IMR-90 (cell line): ENCODE measurements at regions not wholly inside any gene's neighbourhood (a gene's known extent, or its start where the extent isn't known, plus 50 kb on each side); places are given as distances from the start of the nearest gene placed in this dataset.

Source experiments
- ATAC-seq: fragments of 200-7000 bp; cut with Tn5 transposase; 2 replicates; pipeline ENCODE4 v1.9.1; 2020; ENCODE audit warnings: low read depth, mild to moderate bottlenecking, moderate library complexity
- BruUV-seq: library from RNA; stranded (reverse); fragments of 400-500 nt; replicated peaks from 2 replicates; lab custom pipeline; 2021; lab: Mats Ljungman, UMichigan
- CTCF ChIA-PET: fragments of 300-600 bp; formaldehyde crosslinking; extraction: SDS; loops from one replicate; lab custom pipeline; 2021; ENCODE audit warnings: antibody characterized with exemption; lab: Yijun Ruan, JAX
- POLR2A ChIA-PET: fragments of 300-600 bp; sonication (Branson Sonifier 250); formaldehyde crosslinking; loops from one replicate; lab custom pipeline; 2022; ENCODE audit warnings: antibody characterized with exemption; ENCODE audit not compliant: unreplicated experiment; lab: Charles Lee
- DNase-seq: peaks from one replicate; pipeline ENCODE4 v3.0.0; 2013
- H2AFZ ChIP-seq: replicated peaks from 2 replicates; pipeline ENCODE3; 2013; ENCODE audit warnings: low read length, mild to moderate bottlenecking; ENCODE audit not compliant: poor library complexity
- H2AK5ac ChIP-seq: 2 replicates; pipeline ENCODE4 v1.6.1; 2013; ENCODE audit warnings: low read depth, low read length, inconsistent platforms
- H2AK9ac ChIP-seq: replicated peaks from 2 replicates; pipeline ENCODE3; 2013; ENCODE audit warnings: mild to moderate bottlenecking, low read depth, low read length, moderate library complexity; ENCODE audit not compliant: poor library complexity
- H2BK120ac ChIP-seq: 2 replicates; pipeline ENCODE4 v1.6.1; 2013; ENCODE audit warnings: low read depth, low read length, inconsistent platforms
- H2BK15ac ChIP-seq: 3 replicates; pipeline ENCODE4 v1.6.1; 2013; ENCODE audit warnings: low read depth, low read length, inconsistent platforms
- H2BK20ac ChIP-seq: 2 replicates; pipeline ENCODE4 v1.6.1; 2013; ENCODE audit warnings: low read depth, mild to moderate bottlenecking, inconsistent platforms, low read length, moderate library complexity
- H2BK5ac ChIP-seq: 2 replicates; pipeline ENCODE4 v1.6.1; 2013; ENCODE audit warnings: mild to moderate bottlenecking, low read depth, low read length, inconsistent platforms; ENCODE audit not compliant: poor library complexity, severe bottlenecking
- H3K14ac ChIP-seq: replicated peaks from 2 replicates; pipeline ENCODE4 v1.6.1; 2013; ENCODE audit warnings: low read depth, low read length, inconsistent platforms
- H3K18ac ChIP-seq: 2 replicates; pipeline ENCODE4 v1.6.1; 2013; ENCODE audit warnings: low read depth, low read length, control low read depth
- H3K23ac ChIP-seq: 2 replicates; pipeline ENCODE4 v1.6.1; 2013; ENCODE audit warnings: low read depth, low read length, inconsistent platforms
- H3K27ac ChIP-seq: 2 replicates; pipeline ENCODE4 v1.5.1; 2013; ENCODE audit warnings: mild to moderate bottlenecking, control low read depth, low read length; ENCODE audit not compliant: insufficient read depth
- H3K27me3 ChIP-seq: 2 replicates; pipeline ENCODE4 v1.6.1; 2013; ENCODE audit warnings: low read length; ENCODE audit not compliant: control insufficient read depth, insufficient read depth
- H3K36me3 ChIP-seq: 2 replicates; pipeline ENCODE4 v1.6.1; 2013; ENCODE audit warnings: low read length, mixed read lengths; ENCODE audit not compliant: control insufficient read depth, insufficient read depth
- H3K4ac ChIP-seq: 2 replicates; pipeline ENCODE4 v1.6.1; 2013; ENCODE audit warnings: low read depth, low read length, inconsistent platforms
- H3K4me1 ChIP-seq: 2 replicates; pipeline ENCODE4 v1.6.1; 2013; ENCODE audit warnings: low read length, mixed read lengths; ENCODE audit not compliant: control insufficient read depth, insufficient read depth
- H3K4me2 ChIP-seq: 2 replicates; pipeline ENCODE4 v1.6.1; 2013; ENCODE audit warnings: low read depth, mild to moderate bottlenecking, control low read depth, low read length, moderate library complexity
- H3K4me3 ChIP-seq: 2 replicates; pipeline ENCODE4 v1.5.1; 2013; ENCODE audit warnings: low read depth, mild to moderate bottlenecking, control low read depth, low read length, moderate library complexity; ENCODE audit not compliant: insufficient read depth
- H3K56ac ChIP-seq: 2 replicates; pipeline ENCODE4 v1.6.1; 2013; ENCODE audit warnings: low read length, inconsistent platforms; ENCODE audit not compliant: insufficient read depth; ENCODE audit errors: extremely low read depth
- H3K79me1 ChIP-seq, 2 experiments: 2 replicates each; pipeline ENCODE4 v1.6.1; 2013; ENCODE audit warnings: low read length in 2 of 2, inconsistent platforms in 1 of 2, low read depth in 1 of 2
- H3K9ac ChIP-seq: 2 replicates; pipeline ENCODE4 v1.6.1; 2013; ENCODE audit warnings: low read depth, low read length, control low read depth
- H3K9me1 ChIP-seq: 2 replicates; pipeline ENCODE4 v1.6.1; 2013; ENCODE audit warnings: low read length, inconsistent platforms; ENCODE audit not compliant: insufficient read depth
- H3K9me3 ChIP-seq: 2 replicates; pipeline ENCODE4 v1.6.1; 2013; ENCODE audit warnings: low read length; ENCODE audit not compliant: control insufficient read depth, insufficient read depth
- H4K20me1 ChIP-seq: 2 replicates; pipeline ENCODE4 v1.6.1; 2013; ENCODE audit warnings: low read length, inconsistent platforms; ENCODE audit not compliant: insufficient read depth
- H4K5ac ChIP-seq: 2 replicates; pipeline ENCODE4 v1.6.1; 2013; ENCODE audit warnings: mild to moderate bottlenecking, low read depth, low read length, control low read depth
- H4K8ac ChIP-seq, 2 experiments: 2 replicates each; pipeline ENCODE4 v1.6.1; 2013; ENCODE audit warnings: low read depth in 2 of 2, low read length in 2 of 2, control low read depth in 1 of 2, inconsistent platforms in 1 of 2
- H4K91ac ChIP-seq: 2 replicates; pipeline ENCODE4 v1.6.1; 2013; ENCODE audit warnings: low read depth, low read length, inconsistent platforms; ENCODE audit not compliant: insufficient read depth
- CEBPB ChIP-seq: IDR thresholded peaks from 2 replicates; pipeline ENCODE4 v1.6.1; 2012; ENCODE audit warnings: low read depth, low read length, improper control_type of control experiment
- CHD1 ChIP-seq: IDR thresholded peaks from 2 replicates; pipeline ENCODE4 v1.6.1; 2012; ENCODE audit warnings: low read depth, low read length, improper control_type of control experiment
- CTCF ChIP-seq: conservative IDR thresholded peaks from 2 replicates; pipeline ENCODE4 v1.5.1; 2012; ENCODE audit warnings: mild to moderate bottlenecking, low read depth, low read length, improper control_type of control experiment
- FOS ChIP-seq: fragments of 150-350 bp; IDR thresholded peaks from 2 replicates; pipeline ENCODE4 v1.6.1; 2016; ENCODE audit warnings: low read depth, low read length
- MAFK ChIP-seq: IDR thresholded peaks from 2 replicates; pipeline ENCODE4 v1.6.1; 2012; ENCODE audit warnings: low read depth, low read length, improper control_type of control experiment
- MAZ ChIP-seq: IDR thresholded peaks from 2 replicates; pipeline ENCODE4 v1.6.1; 2012; ENCODE audit warnings: low read depth, mild to moderate bottlenecking, low read length, improper control_type of control experiment, moderate library complexity, borderline replicate concordance
- MXI1 ChIP-seq: IDR thresholded peaks from 2 replicates; pipeline ENCODE4 v1.6.1; 2012; ENCODE audit warnings: low read depth, mild to moderate bottlenecking, low read length, moderate library complexity, borderline replicate concordance
- POLR2A ChIP-seq: IDR thresholded peaks from 2 replicates; pipeline ENCODE4 v1.6.1; 2012; ENCODE audit warnings: mild to moderate bottlenecking, low read depth, low read length
- RCOR1 ChIP-seq: IDR thresholded peaks from 2 replicates; pipeline ENCODE4 v1.6.1; 2012; ENCODE audit warnings: mild to moderate bottlenecking, low read length, improper control_type of control experiment; ENCODE audit not compliant: insufficient replicate concordance
- RFX5 ChIP-seq: IDR thresholded peaks from 2 replicates; pipeline ENCODE4 v1.8.0; 2012; ENCODE audit warnings: low read depth, mild to moderate bottlenecking, low read length, moderate library complexity
- SMC3 ChIP-seq: fragments of 150-350 bp; IDR thresholded peaks from 2 replicates; pipeline ENCODE4 v1.6.1; 2016; ENCODE audit warnings: low read depth, mild to moderate bottlenecking, antibody characterized with exemption, low read length, moderate library complexity
- WGBS, 2 experiments: methylation state at CpG; one replicate each; pipeline versions ENCODE4 v1.1.5 to v1.1.7; 2013; ENCODE audit warnings: missing lambda C conversion rate in 2 of 2; ENCODE audit not compliant: insufficient read length in 1 of 2; ENCODE audit errors: extremely low coverage in 2 of 2; 5-methylcytosine and 5-hydroxymethylcytosine counted together
- dilution Hi-C: fragments of 300-500 bp; cut with HindIII; formaldehyde crosslinking; loops from one replicate; pipeline ENCODE4 v1.14.3; 2018; ENCODE audit warnings: low sequenced_read_pairs; ENCODE audit not compliant: unreplicated experiment
- in situ Hi-C: fragments of 300-500 bp; cut with MboI; formaldehyde crosslinking; loops from 3 replicates; pipeline ENCODE4 v1.14.3; 2019; ENCODE audit warnings: low sequenced_read_pairs, inconsistent platforms, mixed read lengths
- intact Hi-C: fragments of 100-400 bp; cut with micrococcal nuclease; formaldehyde crosslinking; loops from 2 replicates; pipeline ENCODE4 v1.10.0; 2022
- TF ChIP-seq, protein P1 (sequence below): fragments of 150-350 bp; IDR thresholded peaks from 2 replicates; pipeline ENCODE4 v1.6.1; 2017; ENCODE audit warnings: mild to moderate bottlenecking, antibody characterized with exemption, low read length, low read depth
- TF ChIP-seq, protein P2 (sequence below): fragments of 150-350 bp; IDR thresholded peaks from 2 replicates; pipeline ENCODE4 v1.6.1; 2016; ENCODE audit warnings: low read depth, mild to moderate bottlenecking, low read length, moderate library complexity, borderline replicate concordance

DNA sequence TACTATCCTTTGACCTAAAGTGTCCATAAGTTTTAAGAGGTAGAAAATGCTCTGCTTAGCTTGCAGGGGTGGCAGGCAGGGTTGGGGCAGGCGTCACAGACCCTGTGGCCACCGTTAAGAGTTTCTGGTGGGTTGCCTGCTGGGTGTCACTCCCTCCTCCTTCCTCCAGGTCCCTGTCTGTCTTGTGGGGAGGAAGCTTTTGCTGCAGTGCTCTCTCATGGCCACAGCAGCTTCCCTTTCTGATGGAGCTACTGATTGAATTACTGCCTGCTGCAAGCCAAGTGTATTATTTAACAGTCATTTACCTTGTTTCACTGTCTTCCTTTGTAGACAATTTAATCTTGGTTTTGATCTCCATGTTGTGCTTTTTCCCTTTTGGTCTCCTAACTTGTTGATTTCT, 384.6 kb downstream of the IDS start:
- ChIA-PET CTCF (no interaction called here), POLR2A (no interaction called here)

More for the DNA sequence above, 384.6 kb downstream of the IDS start:
- H3K36me3 ChIP-seq = no peaks in the 10 kb centered on the region
- H3K27ac ChIP-seq = no peak overlapping the region
- dilution Hi-C loops (no loop called here), intact Hi-C loops (no loop called here), in situ Hi-C loops (no loop called here)
- no peak overlapping the region for H4K91ac ChIP-seq
- H2BK20ac ChIP-seq = no peak overlapping the region
- H4K20me1 ChIP-seq = no peaks in the 10 kb centered on the region
- no peaks in the 10 kb centered on the region for H3K27me3 ChIP-seq
- H3K9me3 ChIP-seq = peaks cover 4% of the 10 kb centered on the region; the same call in 1 of the 2 replicates
- no peak overlapping the region for H2BK5ac ChIP-seq
- no peak overlapping the region for H3K4me3 ChIP-seq
- H2AFZ ChIP-seq = no peak overlapping the region
- H2AK5ac ChIP-seq = no peak overlapping the region
- no CpG with 5 or more reads among the region's 2 CpGs for WGBS, 2 experiments
- ATAC-seq (no peak), DNase-seq (no peak)
- H3K9me1 ChIP-seq = no peaks in the 10 kb centered on the region
- H3K4me2 ChIP-seq = no peak overlapping the region
- no TSS peak for BruUV-seq
- H4K5ac ChIP-seq = no peak overlapping the region
- H3K23ac ChIP-seq = no peak overlapping the region
- no peak overlapping the region for H3K4ac ChIP-seq
- H2AK9ac ChIP-seq = no peak overlapping the region
- H3K56ac ChIP-seq = no peak overlapping the region
- H3K18ac ChIP-seq = no peak overlapping the region
- no peak overlapping the region for H4K8ac ChIP-seq
- H2BK15ac ChIP-seq = no peak overlapping the region
- no peak overlapping the region for H3K14ac ChIP-seq
- H3K4me1 ChIP-seq = no peaks in the 10 kb centered on the region
- no peaks in the 10 kb centered on the region for H3K79me1 ChIP-seq
- TF ChIP-seq RFX5 = no peak
- no peak for TF ChIP-seq MAFK
- TF ChIP-seq MXI1 = no peak
- TF ChIP-seq MAZ = no peak
- no peak for TF ChIP-seq SMC3
- TF ChIP-seq, protein P1, sequence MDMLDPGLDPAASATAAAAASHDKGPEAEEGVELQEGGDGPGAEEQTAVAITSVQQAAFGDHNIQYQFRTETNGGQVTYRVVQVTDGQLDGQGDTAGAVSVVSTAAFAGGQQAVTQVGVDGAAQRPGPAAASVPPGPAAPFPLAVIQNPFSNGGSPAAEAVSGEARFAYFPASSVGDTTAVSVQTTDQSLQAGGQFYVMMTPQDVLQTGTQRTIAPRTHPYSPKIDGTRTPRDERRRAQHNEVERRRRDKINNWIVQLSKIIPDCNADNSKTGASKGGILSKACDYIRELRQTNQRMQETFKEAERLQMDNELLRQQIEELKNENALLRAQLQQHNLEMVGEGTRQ = no peak
- TF ChIP-seq CHD1 = no peak
- TF ChIP-seq CTCF = no peak
- no peak for TF ChIP-seq CEBPB
- TF ChIP-seq, protein P2, sequence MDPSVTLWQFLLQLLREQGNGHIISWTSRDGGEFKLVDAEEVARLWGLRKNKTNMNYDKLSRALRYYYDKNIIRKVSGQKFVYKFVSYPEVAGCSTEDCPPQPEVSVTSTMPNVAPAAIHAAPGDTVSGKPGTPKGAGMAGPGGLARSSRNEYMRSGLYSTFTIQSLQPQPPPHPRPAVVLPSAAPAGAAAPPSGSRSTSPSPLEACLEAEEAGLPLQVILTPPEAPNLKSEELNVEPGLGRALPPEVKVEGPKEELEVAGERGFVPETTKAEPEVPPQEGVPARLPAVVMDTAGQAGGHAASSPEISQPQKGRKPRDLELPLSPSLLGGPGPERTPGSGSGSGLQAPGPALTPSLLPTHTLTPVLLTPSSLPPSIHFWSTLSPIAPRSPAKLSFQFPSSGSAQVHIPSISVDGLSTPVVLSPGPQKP = no peak
- no peak for TF ChIP-seq FOS
- TF ChIP-seq RCOR1 = no peak
- TF ChIP-seq POLR2A = no peak
- H2BK120ac ChIP-seq = no peak overlapping the region
- no peak overlapping the region for H3K9ac ChIP-seq
